ENCODE measurements at regions not wholly inside any gene's neighbourhood (a gene's known extent, or its start where the extent isn't known, plus 50 kb on each side); places are given as distances from the start of the nearest gene placed in this dataset.

GRCh38 chrX:69024931-69025330 lies 140.3 kb downstream of the PJA1 start:
- DNase-seq = no peak

- no peak for DNase-seq
Measured at GRCh38 chrX:69024161-69024736, 141.0 kb downstream of the PJA1 start.

GRCh38 chrX:69022430-69022829 lies 142.8 kb downstream of the PJA1 start:
- DNase-seq = no peak

GRCh38 chrX:69021141-69021960 lies 143.9 kb downstream of the PJA1 start:
- no peak for DNase-seq

- DNase-seq = no peak
Measured at GRCh38 chrX:69020316-69020715, 144.9 kb downstream of the PJA1 start.

- DNase-seq = no peak
Measured at GRCh38 chrX:69019073-69019890, 146.0 kb downstream of the PJA1 start.

GRCh38 chrX:69018416-69019072 lies 146.7 kb downstream of the PJA1 start:
- DNase-seq = no peak

GRCh38 chrX:69016293-69016941 lies 148.8 kb downstream of the PJA1 start:
- no peak for DNase-seq

- DNase-seq = no peak
Measured at GRCh38 chrX:69015564-69016292, 149.5 kb downstream of the PJA1 start.

- no peak for DNase-seq
Measured at GRCh38 chrX:69015156-69015555, 150.1 kb downstream of the PJA1 start.

GRCh38 chrX:69014200-69014599 lies 151.1 kb downstream of the PJA1 start:
- no peak for DNase-seq

- no peak for DNase-seq
Measured at GRCh38 chrX:69010339-69010738, 154.9 kb downstream of the PJA1 start.

- DNase-seq = no peak
Measured at GRCh38 chrX:69000877-69001276, 164.4 kb downstream of the PJA1 start.

GRCh38 chrX:68999931-69000330 lies 165.3 kb downstream of the PJA1 start:
- DNase-seq = no peak

- no peak for DNase-seq
Measured at GRCh38 chrX:68999356-68999755, 165.9 kb downstream of the PJA1 start.

GRCh38 chrX:68998716-68999115 lies 166.5 kb downstream of the PJA1 start:
- DNase-seq = no peak

- no peak for DNase-seq
Measured at GRCh38 chrX:68997911-68998310, 167.3 kb downstream of the PJA1 start.

- no peak for DNase-seq
Measured at GRCh38 chrX:68997511-68997910, 167.7 kb downstream of the PJA1 start.

- DNase-seq = no peak
Measured at GRCh38 chrX:68995780-68996551, 167.1 kb downstream of the EFNB1 start.

GRCh38 chrX:68995386-68995779 lies 166.6 kb downstream of the EFNB1 start:
- no peak for DNase-seq

- DNase-seq = no peak
Measured at GRCh38 chrX:68994891-68995255, 166.1 kb downstream of the EFNB1 start.

Measured in NCI-H1436 treated with DMSO at 0.1 percent for 48 hours (cell line).